Natural killer cell (primary cell): ENCODE measurements at regions not wholly inside any gene's neighbourhood (a gene's known extent, or its start where the extent isn't known, plus 50 kb on each side); places are given as distances from the start of the nearest gene placed in this dataset.

ENCODE experiments used
- ATAC-seq, 3 donors: fragments of 150-1000 bp in 2 of 3; fragments of 200-7000 bp in 1 of 3; cut with Tn5 transposase; 1 replicate in 1 of 3; 2 replicates in 2 of 3; pipeline ENCODE4 v1.10.0; 2021; ENCODE audit warnings: mild to moderate bottlenecking in 2 of 3, moderate library complexity in 2 of 3
- DNase-seq, 2 donors: peaks; one replicate each; pipeline versions ENCODE4 v3.0.0 to v3.0.0-alpha.2; 2013 to 2021; ENCODE audit warnings: mixed read lengths in 1 of 2
- H3K27ac ChIP-seq: one replicate; pipeline ENCODE4 v1.5.1; 2013; ENCODE audit warnings: mild to moderate bottlenecking, low read length
- H3K27me3 ChIP-seq: one replicate; pipeline ENCODE4 v1.6.1; 2013; ENCODE audit warnings: low read length; ENCODE audit not compliant: control insufficient read depth, insufficient read depth
- H3K36me3 ChIP-seq: one replicate; pipeline ENCODE4 v1.6.1; 2013; ENCODE audit warnings: low read length; ENCODE audit not compliant: control insufficient read depth, insufficient read depth
- H3K4me1 ChIP-seq: one replicate; pipeline ENCODE4 v1.6.1; 2013; ENCODE audit warnings: low read length; ENCODE audit not compliant: control insufficient read depth, insufficient read depth
- H3K4me3 ChIP-seq: one replicate; pipeline ENCODE4 v1.5.1; 2013; ENCODE audit warnings: low read length
- H3K9me3 ChIP-seq: one replicate; pipeline ENCODE4 v1.6.1; 2013; ENCODE audit warnings: low read length; ENCODE audit not compliant: control insufficient read depth, insufficient read depth
- H3K27ac Mint-ChIP-seq, 2 donors: one replicate each; pipeline ENCODE4 v1.8.0; 2022; ENCODE audit warnings: mild to moderate bottlenecking in 2 of 2, mixed read lengths in 2 of 2, moderate library complexity in 1 of 2
- H3K27me3 Mint-ChIP-seq, 2 donors: one replicate each; pipeline ENCODE4 v1.8.0; 2022; ENCODE audit warnings: low read depth in 2 of 2, mixed read lengths in 2 of 2
- H3K36me3 Mint-ChIP-seq: one replicate; pipeline ENCODE4 v1.8.0; 2022; ENCODE audit warnings: mixed read lengths
- H3K4me1 Mint-ChIP-seq, 2 donors: one replicate each; pipeline ENCODE4 v1.8.0; 2022; ENCODE audit warnings: mixed read lengths in 2 of 2
- H3K4me3 Mint-ChIP-seq: one replicate; pipeline ENCODE4 v1.8.0; 2022; ENCODE audit warnings: mild to moderate bottlenecking, moderate library complexity, mixed read lengths
- H3K9me3 Mint-ChIP-seq, 2 donors: one replicate each; pipeline ENCODE4 v1.8.0; 2022; ENCODE audit warnings: mixed read lengths in 2 of 2
- CTCF ChIP-seq: fragments of 200-600 bp; IDR thresholded peaks from one replicate; pipeline ENCODE4 v1.8.0; 2022; ENCODE audit warnings: antibody characterized with exemption
- WGBS: methylation state at CpG from one replicate; pipeline ENCODE4 v1.1.7; 2013; ENCODE audit warnings: missing lambda C conversion rate; ENCODE audit not compliant: insufficient coverage; 5-methylcytosine and 5-hydroxymethylcytosine counted together
- intact Hi-C: fragments of 100-400 bp; cut with micrococcal nuclease; formaldehyde crosslinking; loops from one replicate; pipeline ENCODE4 v1.14.2; 2022

GRCh38 chr4:181323061-181323460, 920.1 kb upstream of the TENM3 start:
- no peaks in the 10 kb centered on the region for H3K36me3 ChIP-seq
- intact Hi-C loops, result no loop called here
- H3K27ac ChIP-seq, result no peak overlapping the region
- no peaks in the 10 kb centered on the region for H3K36me3 Mint-ChIP-seq
- WGBS, result 83% methylated on average over 1 of the region's 2 CpGs
- H3K27me3 ChIP-seq, result no peaks in the 10 kb centered on the region
- TF ChIP-seq CTCF, result no peak
- no peaks in the 10 kb centered on the region for H3K9me3 ChIP-seq
- ATAC-seq (no peak), DNase-seq (no peak)
- no peaks in the 10 kb centered on the region for H3K4me1 Mint-ChIP-seq
- peaks cover 15 to 21% of the 10 kb centered on the region in 2 donors for H3K9me3 Mint-ChIP-seq
- H3K4me3 Mint-ChIP-seq, result no peak overlapping the region
- no peaks in the 10 kb centered on the region for H3K4me1 ChIP-seq
- H3K27me3 Mint-ChIP-seq, result no peaks in the 10 kb centered on the region
- H3K4me3 ChIP-seq, result no peak overlapping the region
- no peak overlapping the region for H3K27ac Mint-ChIP-seq

GRCh38 chr4:181330654-181331201, 912.5 kb upstream of the TENM3 start:
- WGBS, result 70% methylated on average over 3 of the region's 4 CpGs
- intact Hi-C loops, result no loop called here
- no peaks in the 10 kb centered on the region for H3K36me3 ChIP-seq
- H3K4me3 Mint-ChIP-seq, result no peak overlapping the region
- peaks cover 14 to 20% of the 10 kb centered on the region in 2 donors for H3K9me3 Mint-ChIP-seq
- H3K36me3 Mint-ChIP-seq, result no peaks in the 10 kb centered on the region
- no peaks in the 10 kb centered on the region for H3K4me1 Mint-ChIP-seq
- DNase-seq, result no peak
- H3K27me3 Mint-ChIP-seq, result no peaks in the 10 kb centered on the region
- no peak for ATAC-seq
- no peak for TF ChIP-seq CTCF
- no peak overlapping the region for H3K4me3 ChIP-seq
- H3K27ac ChIP-seq, result no peak overlapping the region
- H3K27ac Mint-ChIP-seq, result no peak overlapping the region
- H3K9me3 ChIP-seq, result no peaks in the 10 kb centered on the region
- H3K27me3 ChIP-seq, result no peaks in the 10 kb centered on the region
- H3K4me1 ChIP-seq, result no peaks in the 10 kb centered on the region

- H3K9me3 Mint-ChIP-seq, result peaks cover 14 to 18% of the 10 kb centered on the region in 2 donors
- Histone ChIP-seq H3K4me3 (no peak overlapping the region), H3K4me1 (no peaks in the 10 kb centered on the region), H3K27ac (no peak overlapping the region), H3K36me3 (no peaks in the 10 kb centered on the region), H3K27me3 (no peaks in the 10 kb centered on the region), H3K9me3 (no peaks in the 10 kb centered on the region)
- H3K27ac Mint-ChIP-seq, result no peak overlapping the region
- H3K4me3 Mint-ChIP-seq, result no peak overlapping the region
- WGBS, result 50% methylated on average over 1 of the region's 1 CpG
- ATAC-seq (no peak), DNase-seq (no peak)
- H3K36me3 Mint-ChIP-seq, result no peaks in the 10 kb centered on the region
- intact Hi-C loops, result no loop called here
- no peaks in the 10 kb centered on the region for H3K27me3 Mint-ChIP-seq
- no peak for TF ChIP-seq CTCF
- H3K4me1 Mint-ChIP-seq, result no peaks in the 10 kb centered on the region
These were observed 912.0 kb upstream of the TENM3 start for GRCh38 chr4:181331214-181331613.

- intact Hi-C loops, result no loop called here
- Histone ChIP-seq H3K27ac (no peak overlapping the region), H3K9me3 (no peaks in the 10 kb centered on the region), H3K4me1 (no peaks in the 10 kb centered on the region), H3K4me3 (no peak overlapping the region), H3K27me3 (no peaks in the 10 kb centered on the region), H3K36me3 (no peaks in the 10 kb centered on the region)
- H3K27me3 Mint-ChIP-seq, result no peaks in the 10 kb centered on the region
- H3K9me3 Mint-ChIP-seq, result peaks cover 8 to 13% of the 10 kb centered on the region in 2 donors
- no peak overlapping the region for H3K27ac Mint-ChIP-seq
- DNase-seq, result no peak
- no peak overlapping the region for H3K4me3 Mint-ChIP-seq
- no peak for ATAC-seq
- H3K36me3 Mint-ChIP-seq, result peaks cover 16% of the 10 kb centered on the region
- H3K4me1 Mint-ChIP-seq, result no peaks in the 10 kb centered on the region
- no peak for TF ChIP-seq CTCF
These were observed 897.3 kb upstream of the TENM3 start for GRCh38 chr4:181345931-181346330.
